ENCODE measurements at regions not wholly inside any gene's neighbourhood (a gene's known extent, or its start where the extent isn't known, plus 50 kb on each side); places are given as distances from the start of the nearest gene placed in this dataset.
"Not testable (repeated sequence)": the region's sequence is repeated elsewhere in the genome, so short reads cannot be mapped to it uniquely, and the experiment has no call there.

DNA sequence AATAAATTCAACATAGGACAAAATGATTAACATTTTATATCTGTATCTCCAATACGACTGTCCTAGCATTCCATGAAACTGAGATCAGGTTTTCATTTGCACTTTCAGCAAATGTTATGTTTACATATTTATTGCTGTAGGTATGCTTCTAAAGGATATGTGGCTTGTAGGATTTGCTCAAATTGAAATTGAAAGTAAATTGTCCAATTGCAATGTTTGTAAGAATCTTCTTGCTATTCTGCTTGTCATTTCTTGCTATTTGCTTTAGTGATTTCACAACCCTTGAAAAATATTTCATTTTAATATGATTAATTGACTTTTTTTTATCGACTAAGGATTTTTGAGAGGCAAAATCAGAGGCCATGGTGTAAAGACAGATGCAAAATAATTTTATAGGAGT is 904.2 kb upstream of the RAG2 start:
- in situ Hi-C loops (cut with HindIII; ENCODE audit: low sequenced_read_pairs) = no loop called here

DNA sequence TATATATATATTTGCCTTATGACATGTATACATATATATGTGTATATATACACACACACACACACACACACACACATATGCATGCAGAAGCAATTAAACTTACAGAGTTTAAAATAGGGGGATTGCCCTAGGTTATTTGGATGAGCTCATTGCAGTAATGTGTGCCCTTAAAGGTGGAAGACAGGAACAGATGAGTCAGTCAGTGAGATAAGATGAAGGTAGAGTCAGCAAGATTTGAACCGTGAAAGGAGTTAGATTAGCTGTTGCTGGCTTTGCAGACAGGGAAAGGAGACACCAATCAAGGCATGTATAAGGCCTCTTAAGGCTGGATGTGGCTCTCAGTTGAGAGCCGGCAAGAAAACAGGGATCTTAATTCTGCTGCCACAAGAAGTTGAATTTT is 902.4 kb upstream of the RAG2 start:
- in situ Hi-C loops (cut with HindIII; ENCODE audit: low sequenced_read_pairs) = no loop called here

DNA sequence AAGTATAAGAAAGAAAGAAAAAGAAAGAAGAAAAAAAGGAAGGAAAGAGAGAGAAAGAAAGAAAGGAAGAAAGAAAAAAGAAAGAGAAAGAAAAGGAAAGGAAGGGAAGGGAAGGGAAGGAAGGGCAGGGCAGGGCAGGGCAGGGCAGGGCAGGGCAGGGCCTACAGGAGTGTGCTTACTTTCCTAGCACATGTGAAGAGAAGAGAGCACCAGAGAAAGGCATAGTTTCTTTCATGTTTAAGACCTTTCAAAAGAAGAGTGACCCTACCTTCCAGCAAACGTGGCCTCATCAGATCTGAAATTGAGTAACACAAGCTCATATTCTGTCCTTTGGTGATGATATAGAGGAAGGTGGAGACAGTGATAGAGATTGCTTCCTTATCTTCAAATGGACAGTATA is 899.3 kb upstream of the RAG2 start:
- in situ Hi-C loops (cut with HindIII; ENCODE audit: low sequenced_read_pairs) = no loop called here

DNA sequence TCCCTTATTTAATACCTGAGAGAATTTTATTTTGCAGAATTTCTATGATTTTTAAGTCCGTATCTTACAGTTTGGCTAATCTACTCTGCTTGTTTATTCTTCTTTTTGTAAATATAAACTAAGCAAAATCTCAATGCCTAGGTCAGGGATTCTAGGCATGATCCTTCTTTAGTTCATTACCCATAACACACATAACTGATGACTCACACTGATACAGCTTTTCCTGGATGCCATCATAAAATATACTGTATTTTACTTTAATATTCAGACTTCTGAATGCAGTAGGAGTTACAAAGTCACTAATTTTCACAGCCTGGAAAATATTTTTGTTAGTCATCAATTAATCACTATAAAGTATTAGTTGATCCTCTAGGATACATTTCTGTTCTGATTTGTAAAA is 898.2 kb upstream of the RAG2 start:
- in situ Hi-C loops (cut with HindIII; ENCODE audit: low sequenced_read_pairs) = no loop called here

DNA sequence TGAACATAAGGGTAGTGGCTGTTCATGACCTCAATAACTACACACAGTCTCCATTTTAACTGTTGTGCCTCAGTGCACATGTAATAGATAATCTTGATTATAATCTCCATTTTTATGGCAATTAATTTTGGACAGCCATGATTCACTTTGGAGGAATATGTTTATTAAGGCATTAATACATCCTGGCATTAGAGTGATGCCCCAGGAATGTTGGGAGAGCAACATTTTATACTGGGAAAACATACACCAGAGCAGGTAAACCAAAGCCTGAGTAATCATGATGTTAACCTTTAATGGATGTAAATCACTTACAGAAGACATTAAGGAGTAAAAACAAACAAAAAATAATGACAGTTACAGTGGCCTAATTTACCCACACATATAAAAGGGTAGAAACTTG is 886.3 kb upstream of the RAG2 start:
- in situ Hi-C loops (cut with HindIII; ENCODE audit: low sequenced_read_pairs) = no loop called here

DNA sequence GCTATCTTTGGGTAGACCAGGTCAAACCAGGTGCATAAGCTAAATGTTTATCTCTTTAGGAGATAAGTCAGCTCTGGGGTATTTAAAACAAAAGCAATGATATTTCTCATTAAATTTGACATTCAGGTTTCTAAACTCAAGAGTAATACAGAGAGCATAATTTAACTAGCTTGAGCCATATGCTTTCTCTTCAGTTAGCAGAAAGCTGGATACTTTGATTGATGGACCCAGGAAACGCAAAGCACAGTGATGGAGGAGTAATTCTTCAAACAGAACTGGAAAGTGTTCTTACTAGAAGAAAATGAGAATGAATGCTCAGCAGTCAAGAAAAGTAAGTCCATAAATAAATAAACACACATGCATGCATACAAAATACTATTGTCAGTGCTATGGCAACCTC is 885.7 kb upstream of the RAG2 start:
- in situ Hi-C loops (cut with HindIII; ENCODE audit: low sequenced_read_pairs) = no loop called here

DNA sequence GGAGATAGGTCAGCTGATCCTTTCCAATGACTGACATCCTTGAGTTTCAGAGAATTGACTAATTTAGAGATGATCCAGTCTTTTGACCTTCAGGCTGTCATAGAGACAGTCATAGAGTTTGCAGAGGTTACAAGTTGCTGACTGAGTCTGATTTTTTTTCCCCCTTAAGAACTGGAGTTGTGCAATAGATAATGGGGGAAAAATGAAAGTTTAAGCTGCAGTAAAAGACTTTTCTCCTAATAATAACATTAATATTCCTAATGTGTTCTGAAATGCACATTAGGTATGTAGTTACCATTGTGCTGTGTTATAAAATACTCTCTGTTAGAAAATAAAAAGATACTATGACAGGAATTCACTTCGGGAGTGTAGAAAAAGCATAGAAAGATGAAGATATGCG is 876.9 kb upstream of the RAG2 start:
- in situ Hi-C loops (cut with HindIII; ENCODE audit: low sequenced_read_pairs) = no loop called here

DNA sequence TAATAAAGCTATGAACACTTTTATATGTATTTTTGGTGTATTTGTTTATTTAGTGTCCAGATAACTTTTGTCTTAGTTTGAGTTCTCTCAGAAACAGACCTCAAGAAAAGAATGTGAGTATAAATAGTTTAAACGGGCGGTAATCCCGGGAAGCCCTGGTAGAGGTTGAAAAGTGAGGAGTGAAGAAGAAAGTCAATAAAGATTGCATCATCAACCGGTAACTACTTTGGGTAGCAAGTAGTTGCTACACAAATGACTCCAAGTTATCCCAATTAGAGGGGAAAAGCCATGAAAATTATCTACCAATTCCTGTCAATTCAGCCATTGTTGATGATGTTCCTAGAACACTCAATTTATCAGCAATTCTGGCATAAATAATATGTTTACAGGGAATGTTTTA is 870.3 kb upstream of the RAG2 start:
- in situ Hi-C loops (cut with HindIII; ENCODE audit: low sequenced_read_pairs) = no loop called here

DNA sequence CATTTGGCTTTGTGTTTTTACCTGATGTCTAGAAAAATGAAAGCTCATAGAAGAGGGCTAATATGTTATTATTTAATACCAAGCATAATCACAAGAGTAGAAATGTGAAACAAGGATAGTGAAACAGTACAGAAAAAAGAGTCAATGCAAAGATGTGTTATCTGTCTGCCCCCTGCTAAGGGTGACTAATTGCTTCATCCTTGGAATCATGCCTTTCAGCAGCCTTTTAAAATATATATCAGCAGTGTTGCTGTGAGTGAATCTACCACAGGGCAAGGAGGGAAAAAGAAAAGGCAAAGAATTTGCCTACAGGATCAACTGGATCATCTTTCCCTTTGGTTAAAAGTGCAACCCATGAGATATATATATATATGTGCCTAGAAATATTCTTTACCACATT is 867.2 kb upstream of the RAG2 start:
- in situ Hi-C loops (cut with HindIII; ENCODE audit: low sequenced_read_pairs) = no loop called here

DNA sequence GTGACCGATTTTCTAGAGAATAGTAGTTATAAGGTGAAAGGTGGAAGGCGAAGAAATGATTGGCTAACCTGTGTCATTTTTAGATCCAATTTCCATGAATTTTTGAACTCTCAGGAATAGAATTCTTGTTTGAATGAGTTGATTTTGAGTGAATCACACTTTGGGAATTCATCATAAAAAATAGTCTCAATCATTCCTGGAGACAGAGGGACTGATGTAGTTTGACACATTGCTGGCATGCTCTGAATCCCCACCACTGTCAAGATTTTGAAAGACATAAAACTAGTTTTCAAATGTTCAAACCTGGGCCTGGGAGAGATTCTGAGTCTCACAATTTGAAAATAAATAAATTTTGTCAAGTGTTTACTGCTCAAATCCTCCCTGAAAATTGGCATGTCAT is 861.4 kb upstream of the RAG2 start:
- in situ Hi-C loops (cut with HindIII; ENCODE audit: low sequenced_read_pairs) = no loop called here

DNA sequence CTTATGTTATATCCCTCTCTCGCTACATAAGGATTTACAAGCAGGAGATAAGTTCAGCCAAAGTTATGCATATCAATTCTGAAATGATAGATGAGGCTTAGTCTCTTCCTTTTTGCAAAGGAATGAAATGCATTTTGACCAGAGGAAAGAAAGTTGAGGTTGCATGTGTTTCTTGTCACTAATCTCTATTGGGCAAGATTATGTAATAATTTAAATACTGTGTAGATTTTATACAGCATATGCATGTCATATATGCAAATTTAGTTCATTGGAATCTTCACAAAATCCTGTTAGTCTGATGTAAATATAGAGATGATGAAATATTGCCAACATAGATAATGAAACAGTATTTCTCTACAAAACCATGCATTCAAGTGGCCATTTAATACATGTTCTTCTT is 858.7 kb upstream of the RAG2 start:
- in situ Hi-C loops (cut with HindIII; ENCODE audit: low sequenced_read_pairs) = no loop called here

DNA sequence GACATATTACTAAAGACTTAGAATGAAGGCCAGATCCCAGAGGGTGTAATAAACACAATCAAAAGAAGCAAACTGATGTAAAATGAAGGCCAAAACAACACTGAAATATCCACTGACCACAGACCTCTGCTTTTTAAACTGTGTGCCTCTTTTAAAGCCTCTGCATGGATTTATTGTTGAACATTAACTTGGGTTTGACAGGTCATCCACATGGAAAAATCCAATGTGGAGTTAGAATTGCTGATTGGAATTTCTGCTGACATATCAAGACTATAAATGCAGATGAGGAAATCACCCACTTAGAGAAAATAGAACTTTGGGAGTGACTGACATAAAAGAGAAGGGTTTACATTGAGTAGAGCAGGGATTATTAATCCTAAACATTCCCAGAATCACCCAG is 853.9 kb upstream of the RAG2 start:
- in situ Hi-C loops (cut with HindIII; ENCODE audit: low sequenced_read_pairs) = no loop called here

DNA sequence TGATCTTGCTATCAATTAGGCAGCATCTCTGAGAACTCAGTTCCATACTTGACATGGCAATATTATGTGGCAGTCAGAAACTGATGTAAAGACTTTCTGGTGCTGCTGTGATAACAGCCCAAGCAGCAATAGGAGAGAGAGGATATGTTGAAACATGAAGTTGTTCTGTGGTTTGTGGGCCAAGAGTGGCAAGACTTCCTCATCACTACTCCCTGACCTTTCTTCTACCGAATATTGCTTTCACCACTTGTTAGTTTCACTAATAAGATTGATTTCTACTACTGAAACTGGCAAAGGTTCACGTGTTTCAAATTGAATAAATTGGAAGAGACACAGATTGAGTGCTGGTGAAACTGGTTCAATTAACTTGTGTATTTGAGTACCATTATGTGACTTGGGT is 852.6 kb upstream of the RAG2 start:
- in situ Hi-C loops (cut with HindIII; ENCODE audit: low sequenced_read_pairs) = no loop called here

DNA sequence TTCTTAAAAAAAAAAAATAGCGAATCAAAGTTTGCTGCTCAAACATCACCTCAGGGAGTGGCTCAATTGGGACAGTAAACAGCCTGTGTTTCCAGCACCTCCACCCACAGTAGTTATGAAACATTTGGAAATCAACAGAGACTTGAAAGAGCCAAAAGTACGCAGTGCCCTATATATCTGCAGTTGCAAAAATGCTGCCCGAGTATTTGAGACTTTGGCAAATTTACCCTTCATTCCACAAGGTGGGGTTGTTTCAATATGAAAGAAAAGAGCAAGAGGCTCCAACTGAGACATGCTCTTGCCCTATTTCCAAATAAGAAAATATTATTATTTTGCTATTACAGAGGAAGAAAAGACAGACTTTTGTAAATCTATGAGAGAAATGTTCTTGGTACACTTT is 851.1 kb upstream of the RAG2 start:
- in situ Hi-C loops (cut with HindIII; ENCODE audit: low sequenced_read_pairs) = no loop called here

DNA sequence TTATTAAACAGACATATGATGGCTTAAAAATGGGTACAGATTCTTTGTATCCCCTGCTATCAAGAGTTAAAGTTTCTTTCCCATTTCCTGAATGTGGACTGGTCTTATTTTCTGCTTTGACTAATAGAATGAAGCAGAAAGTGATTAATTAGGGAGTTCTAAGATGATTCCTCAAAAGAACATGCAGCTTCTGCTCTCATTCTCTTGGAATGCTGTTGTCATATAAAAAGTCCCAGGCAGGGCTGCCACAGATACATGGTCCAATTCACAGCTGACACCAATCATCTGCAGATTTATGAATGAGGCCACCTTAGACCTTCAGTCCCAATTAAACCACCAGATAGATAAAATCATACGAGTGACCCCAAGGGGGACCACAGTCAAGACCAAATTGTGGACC is 844.5 kb upstream of the RAG2 start:
- in situ Hi-C loops (cut with HindIII; ENCODE audit: low sequenced_read_pairs) = no loop called here

DNA sequence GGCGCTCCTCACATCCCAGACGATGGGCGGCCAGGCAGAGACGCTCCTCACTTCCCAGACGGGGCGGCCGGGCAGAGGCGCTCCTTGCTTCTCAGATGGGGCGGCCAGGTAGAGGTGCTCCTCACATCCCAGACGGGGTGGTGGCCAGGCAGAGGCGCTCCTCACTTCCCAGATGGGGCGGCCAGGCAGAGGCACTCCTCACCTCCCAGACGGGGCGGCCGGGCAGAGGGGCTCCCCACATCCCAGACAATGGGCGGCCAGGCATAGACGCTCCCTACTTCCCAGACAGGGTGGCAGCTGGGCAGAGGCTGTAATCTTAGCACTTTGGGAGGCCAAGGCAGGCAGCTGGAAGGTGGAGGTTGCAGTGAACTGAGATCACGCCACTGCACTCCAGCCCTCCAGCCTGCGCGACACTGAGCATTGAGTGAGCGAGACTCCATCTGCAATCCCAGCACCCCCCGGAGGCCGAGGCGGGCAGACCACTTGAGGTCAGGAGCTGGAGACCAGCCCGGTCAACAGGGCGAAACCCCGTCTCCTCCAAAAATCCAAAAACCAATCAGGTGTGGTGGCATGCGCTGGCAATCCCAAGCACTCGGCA is 833.7 kb upstream of the RAG2 start:
- in situ Hi-C loops (cut with HindIII; ENCODE audit: low sequenced_read_pairs) = not testable (repeated sequence)

DNA sequence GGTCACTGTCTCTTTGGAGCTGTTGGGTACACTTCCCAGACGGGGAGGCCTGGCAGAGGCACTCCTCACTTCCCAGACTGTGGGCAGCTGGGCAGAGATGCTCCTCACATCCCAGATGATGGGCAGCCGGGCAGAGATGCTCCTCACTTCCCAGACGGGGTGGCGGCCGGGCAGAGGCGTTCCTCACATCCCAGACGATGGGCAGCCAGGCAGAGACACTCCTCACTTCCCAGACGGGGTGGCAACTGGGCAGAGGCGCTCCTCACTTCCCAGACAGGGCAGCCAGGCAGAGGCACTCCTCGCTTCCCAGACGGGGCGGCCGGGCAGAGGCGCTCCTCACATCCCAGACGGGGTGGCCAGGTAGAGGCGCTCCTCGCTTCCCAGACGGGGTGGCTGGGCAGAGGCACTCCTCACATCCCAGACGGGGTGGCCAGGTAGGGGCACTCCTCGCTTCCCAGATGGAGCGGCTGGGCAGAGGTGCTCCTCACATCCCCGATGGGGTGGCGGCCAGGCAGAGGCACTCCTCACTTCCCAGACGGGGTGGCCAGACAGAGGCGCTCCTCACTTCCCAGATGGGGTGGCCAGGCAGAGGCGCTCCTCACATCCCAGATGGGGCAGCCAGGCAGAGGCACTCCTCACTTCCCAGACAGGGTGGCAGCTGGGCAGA is 833.1 kb upstream of the RAG2 start:
- in situ Hi-C loops (cut with HindIII; ENCODE audit: low sequenced_read_pairs) = not testable (repeated sequence)

DNA sequence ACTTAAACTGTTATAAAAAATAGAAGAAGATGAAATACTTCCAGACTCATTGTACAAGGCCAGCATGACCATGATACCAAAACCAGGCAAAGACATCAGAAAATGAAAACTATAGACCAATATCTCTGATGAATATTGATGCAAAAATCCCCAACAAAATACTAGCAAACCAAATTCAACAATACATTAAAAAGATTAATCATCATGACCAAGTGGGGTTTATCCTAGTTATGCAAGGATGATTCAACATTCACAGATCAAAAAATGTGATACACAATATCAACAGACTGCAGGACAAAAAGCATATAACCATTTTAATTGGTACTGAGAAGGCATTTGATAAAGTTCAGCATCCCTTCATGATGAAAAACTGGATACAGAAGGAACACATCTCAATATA is 824.5 kb upstream of the RAG2 start:
- in situ Hi-C loops (cut with HindIII; ENCODE audit: low sequenced_read_pairs) = no loop called here

DNA sequence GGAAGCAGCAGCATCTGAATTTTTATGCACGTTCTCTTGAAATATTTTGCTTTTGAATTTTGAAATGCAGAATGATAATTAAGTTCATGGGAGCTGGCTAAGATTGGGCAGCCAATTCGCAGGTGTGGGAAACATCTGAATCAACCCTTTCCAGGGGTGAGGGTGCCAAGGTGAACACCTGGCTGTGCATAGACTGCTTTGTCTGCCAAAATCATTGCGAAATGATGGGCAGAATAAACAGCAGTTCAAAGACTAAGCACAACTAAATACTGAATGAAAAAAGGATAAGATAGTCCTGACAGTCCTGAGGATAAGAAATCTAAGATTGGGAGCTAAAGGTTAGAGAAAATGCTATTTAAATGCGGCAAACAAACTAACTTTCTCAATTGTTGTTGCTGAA is 813.3 kb upstream of the RAG2 start:
- in situ Hi-C loops (cut with HindIII; ENCODE audit: low sequenced_read_pairs) = no loop called here

DNA sequence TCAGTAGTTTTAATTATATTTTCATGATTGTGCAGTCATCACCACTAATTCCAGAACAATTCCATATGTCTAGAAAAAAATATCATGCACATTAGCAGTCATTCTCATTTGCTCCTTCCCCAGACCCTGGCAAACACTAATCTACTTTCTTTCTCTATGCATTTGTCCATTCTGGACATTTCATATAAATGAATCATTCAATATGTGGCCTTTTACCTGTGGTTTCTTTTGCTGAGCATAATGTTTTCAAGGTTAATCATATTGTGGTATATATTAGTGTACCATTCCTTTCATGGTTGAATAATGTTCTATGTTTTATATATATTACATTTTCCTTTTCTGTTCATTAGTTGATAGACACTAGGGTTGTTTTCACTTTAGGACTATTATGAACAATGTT is 811.1 kb upstream of the RAG2 start:
- in situ Hi-C loops (cut with HindIII; ENCODE audit: low sequenced_read_pairs) = no loop called here

DNA sequence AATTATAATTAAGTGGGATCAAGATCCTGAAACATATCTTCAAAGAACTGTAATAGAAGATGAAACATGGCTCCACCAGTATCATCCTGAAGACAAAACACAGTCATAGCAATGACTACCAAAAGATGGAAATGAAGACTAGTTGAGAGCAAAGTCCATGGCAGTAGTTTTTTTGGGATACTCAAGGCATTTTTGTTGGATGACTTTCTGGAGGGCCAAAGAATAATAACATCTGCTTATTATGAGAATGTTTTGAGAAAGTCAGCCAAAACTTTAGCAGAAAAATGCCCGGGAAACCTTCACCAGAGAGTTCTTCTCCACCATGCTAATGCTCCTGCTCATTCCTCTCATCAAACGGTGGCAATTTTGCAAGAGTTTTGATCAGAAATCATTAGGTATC is 809.4 kb upstream of the RAG2 start:
- in situ Hi-C loops (cut with HindIII; ENCODE audit: low sequenced_read_pairs) = no loop called here

DNA sequence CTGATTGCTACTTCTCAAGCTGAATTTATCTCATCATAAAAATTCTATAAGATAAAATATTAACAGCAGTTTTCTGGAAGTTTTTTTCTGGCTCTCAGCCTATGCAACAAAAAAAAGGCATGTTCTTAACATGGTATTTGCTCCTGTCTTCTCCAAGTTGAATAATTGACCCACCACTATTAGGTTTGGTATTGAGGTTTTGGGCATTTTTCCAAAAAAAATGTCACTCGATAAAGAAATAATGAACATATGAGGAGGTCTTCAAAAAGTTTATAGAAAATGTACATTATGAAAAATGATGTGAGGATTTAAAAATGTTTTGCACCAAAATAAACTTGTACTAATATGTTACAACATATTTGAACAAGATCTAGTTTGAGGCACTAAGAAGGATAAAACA is 808.6 kb upstream of the RAG2 start:
- in situ Hi-C loops (cut with HindIII; ENCODE audit: low sequenced_read_pairs) = no loop called here

DNA sequence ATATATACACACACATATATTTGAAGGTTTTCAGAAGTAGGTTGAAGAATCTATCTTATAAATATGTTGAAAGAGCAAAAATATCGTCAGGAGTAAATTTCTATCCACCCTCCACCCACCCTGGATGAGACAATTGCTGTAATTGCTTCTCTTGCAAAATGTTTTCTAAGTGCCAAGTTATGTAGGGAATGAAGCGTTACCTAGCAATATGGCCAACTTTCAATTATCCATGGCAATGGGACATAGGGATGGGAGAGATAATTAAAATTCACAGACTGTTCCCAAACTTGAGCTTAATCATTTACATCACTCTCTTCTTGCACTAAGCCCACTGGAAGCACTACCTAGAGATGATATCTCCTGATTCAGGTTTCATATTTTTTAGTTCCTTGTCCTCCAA is 806.2 kb upstream of the RAG2 start:
- in situ Hi-C loops (cut with HindIII; ENCODE audit: low sequenced_read_pairs) = no loop called here

Data from endothelial cell of hepatic sinusoid (primary cell).